ENCODE measurements at regions not wholly inside any gene's neighbourhood (a gene's known extent, or its start where the extent isn't known, plus 50 kb on each side); places are given as distances from the start of the nearest gene placed in this dataset.

DNA sequence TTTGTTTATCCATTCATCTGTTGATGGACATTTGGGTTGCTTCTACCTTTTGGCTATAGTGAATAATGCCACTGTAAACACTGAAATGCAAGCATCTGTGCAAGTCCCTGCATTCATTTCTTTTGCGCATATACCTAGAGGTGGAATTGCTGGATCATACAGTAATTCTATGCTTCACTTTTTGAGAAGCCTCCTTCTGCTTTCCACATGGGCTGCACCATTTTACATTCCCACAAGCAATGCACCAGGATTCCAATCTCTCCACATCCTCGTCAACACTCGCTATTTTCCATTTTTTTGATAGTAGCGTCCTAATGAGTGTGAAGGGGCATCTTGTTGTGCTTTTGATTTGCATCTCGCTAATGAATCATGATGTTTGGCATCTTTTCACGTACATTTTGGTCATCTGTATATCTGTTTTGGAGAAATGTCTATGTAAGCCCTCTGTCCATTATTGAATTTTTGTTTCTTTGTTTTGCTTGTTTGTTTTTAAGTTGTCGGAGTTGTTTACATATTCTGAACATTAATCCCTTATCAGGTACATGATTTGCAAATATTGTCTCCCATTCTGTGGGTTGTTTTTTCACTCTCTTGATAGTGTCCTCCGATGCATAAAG is 335.4 kb downstream of the RRAGC start:
- DNase-seq (ENCODE audit: low spot score): no peak
- Histone ChIP-seq H4K20me1 (ENCODE audit: insufficient read depth, low read length) (no peaks in the 10 kb centered on the region), H3K9me2 (ENCODE audit: insufficient read depth, low read length) (no peaks in the 10 kb centered on the region), H3K4me3 (ENCODE audit: low read depth, low read length, poor library complexity, severe bottlenecking) (no peak overlapping the region), H3K27ac (ENCODE audit: low read depth, low read length, poor library complexity, severe bottlenecking) (no peak overlapping the region), H3K9me3 (ENCODE audit: low read length) (no peaks in the 10 kb centered on the region), H3K4me2 (ENCODE audit: low read length) (no peak overlapping the region), H3K36me3 (ENCODE audit: insufficient read depth, low read length) (no peaks in the 10 kb centered on the region), H3K4me1 (ENCODE audit: insufficient read depth, low read length, poor library complexity, severe bottlenecking) (no peaks in the 10 kb centered on the region), H2AFZ (ENCODE audit: low read length) (no peak overlapping the region), H3K79me2 (ENCODE audit: insufficient read depth, low read depth, low read length) (no peaks in the 10 kb centered on the region)
- no TSS peak for BruUV-seq (replicated peaks)
- ChIA-PET POLR2A (no interaction called here), CTCF (ENCODE audit: unreplicated experiment) (no interaction called here)
- intact Hi-C loops (cut with micrococcal nuclease; ENCODE audit: unreplicated experiment): no loop called here
- no peak for TF ChIP-seq EZH2phosphoT487 (IDR thresholded peaks at IDR 0.05; ENCODE audit: borderline replicate concordance, low read depth, low read length)
- TF ChIP-seq CTCF (conservative IDR thresholded peaks at IDR 0.05; ENCODE audit: low read length): no peak

GRCh38 chr1:38523568-38523939 is 336.0 kb downstream of the RRAGC start:
- Histone ChIP-seq H4K20me1 (ENCODE audit: insufficient read depth, low read length) (no peaks in the 10 kb centered on the region), H2AFZ (ENCODE audit: low read length) (no peak overlapping the region), H3K9me3 (ENCODE audit: low read length) (no peaks in the 10 kb centered on the region), H3K4me3 (ENCODE audit: low read depth, low read length, poor library complexity, severe bottlenecking) (no peak overlapping the region), H3K4me2 (ENCODE audit: low read length) (no peak overlapping the region), H3K9me2 (ENCODE audit: insufficient read depth, low read length) (no peaks in the 10 kb centered on the region), H3K4me1 (ENCODE audit: insufficient read depth, low read length, poor library complexity, severe bottlenecking) (no peaks in the 10 kb centered on the region), H3K79me2 (ENCODE audit: insufficient read depth, low read depth, low read length) (no peaks in the 10 kb centered on the region), H3K27ac (ENCODE audit: low read depth, low read length, poor library complexity, severe bottlenecking) (no peak overlapping the region), H3K36me3 (ENCODE audit: insufficient read depth, low read length) (no peaks in the 10 kb centered on the region)
- intact Hi-C loops (cut with micrococcal nuclease; ENCODE audit: unreplicated experiment): no loop called here
- ChIA-PET CTCF (ENCODE audit: unreplicated experiment) (no interaction called here), POLR2A (interaction anchor here (0.6 kb wide), 1 partner anchor 324 kb away, joined by 3 read pairs; no protein-coding TSS in a partner anchor)
- no TSS peak for BruUV-seq (replicated peaks)
- TF ChIP-seq EZH2phosphoT487 (IDR thresholded peaks at IDR 0.05; ENCODE audit: borderline replicate concordance, low read depth, low read length) (no peak), CTCF (conservative IDR thresholded peaks at IDR 0.05; ENCODE audit: low read length) (no peak)
- no peak for DNase-seq (ENCODE audit: low spot score)

GRCh38 chr1:38522915-38523567 is 336.5 kb downstream of the RRAGC start:
- no peaks in the 10 kb centered on the region for H3K4me1 ChIP-seq (ENCODE audit: insufficient read depth, low read length, poor library complexity, severe bottlenecking)
- DNase-seq (ENCODE audit: low spot score): no peak
- no peaks in the 10 kb centered on the region for H3K9me2 ChIP-seq (ENCODE audit: insufficient read depth, low read length)
- H4K20me1 ChIP-seq (ENCODE audit: insufficient read depth, low read length): no peaks in the 10 kb centered on the region
- no TSS peak for BruUV-seq (replicated peaks)
- H2AFZ ChIP-seq (ENCODE audit: low read length): no peak overlapping the region
- no peaks in the 10 kb centered on the region for H3K79me2 ChIP-seq (ENCODE audit: insufficient read depth, low read depth, low read length)
- TF ChIP-seq EZH2phosphoT487 (IDR thresholded peaks at IDR 0.05; ENCODE audit: borderline replicate concordance, low read depth, low read length) (no peak), CTCF (conservative IDR thresholded peaks at IDR 0.05; ENCODE audit: low read length) (no peak)
- no peak overlapping the region for H3K4me3 ChIP-seq (ENCODE audit: low read depth, low read length, poor library complexity, severe bottlenecking)
- H3K36me3 ChIP-seq (ENCODE audit: insufficient read depth, low read length): no peaks in the 10 kb centered on the region
- POLR2A ChIA-PET: interaction anchor here (0.6 kb wide), 1 partner anchor 325 kb away, joined by 3 read pairs; no protein-coding TSS in a partner anchor
- H3K27ac ChIP-seq (ENCODE audit: low read depth, low read length, poor library complexity, severe bottlenecking): no peak overlapping the region
- no peaks in the 10 kb centered on the region for H3K9me3 ChIP-seq (ENCODE audit: low read length)
- H3K4me2 ChIP-seq (ENCODE audit: low read length): no peak overlapping the region
- intact Hi-C loops (cut with micrococcal nuclease; ENCODE audit: unreplicated experiment): no loop called here
- CTCF ChIA-PET (ENCODE audit: unreplicated experiment): interaction anchor here (0.5 kb wide), 1 partner anchor 47 kb away, joined by 4 read pairs; no protein-coding TSS in a partner anchor
